PC-3 (cell line): ENCODE measurements at regions not wholly inside any gene's neighbourhood (a gene's known extent, or its start where the extent isn't known, plus 50 kb on each side); places are given as distances from the start of the nearest gene placed in this dataset.

Source experiments
- ATAC-seq: fragments of 200-7000 bp; cut with Tn5 transposase; 2 replicates; pipeline ENCODE4 v1.9.1; 2020; ENCODE audit warnings: mild to moderate bottlenecking, moderate library complexity
- BruUV-seq: library from RNA; stranded (reverse); fragments of 400-500 nt; replicated peaks from 2 replicates; lab custom pipeline; 2021; lab: Mats Ljungman, UMichigan
- CTCF ChIA-PET: fragments of 300-600 bp; sonication (Branson Sonifier 250); formaldehyde crosslinking; loops from one replicate; lab custom pipeline; 2022; ENCODE audit warnings: antibody characterized with exemption; lab: Charles Lee
- POLR2A ChIA-PET: fragments of 300-600 bp; sonication (Branson Sonifier 250); formaldehyde crosslinking; loops from one replicate; lab custom pipeline; 2022; ENCODE audit warnings: antibody characterized with exemption; ENCODE audit not compliant: unreplicated experiment; lab: Charles Lee
- DNase-seq: peaks from one replicate; pipeline ENCODE4 v3.0.0-alpha.2; 2015
- H2AFZ ChIP-seq: fragments of 300-600 bp; sonication (generic); 2 replicates; pipeline ENCODE4 v1.6.0; 2016; ENCODE audit warnings: antibody characterized with exemption, low read length
- H3F3A ChIP-seq: fragments of 300-600 bp; sonication (generic); one replicate; pipeline ENCODE4 v1.6.0; 2017; ENCODE audit warnings: antibody characterized with exemption, low read length, control low read depth, mild to moderate bottlenecking; ENCODE audit not compliant: unreplicated experiment
- H3K27ac ChIP-seq: fragments of 300-600 bp; sonication (generic); 2 replicates; pipeline ENCODE4 v1.5.1; 2016; ENCODE audit warnings: mild to moderate bottlenecking, low read length
- H3K27me3 ChIP-seq: fragments of 300-600 bp; sonication (generic); 2 replicates; pipeline ENCODE4 v1.6.1; 2016; ENCODE audit warnings: low read length, mixed read lengths
- H3K36me3 ChIP-seq: fragments of 300-600 bp; sonication (generic); 2 replicates; pipeline ENCODE4 v1.6.1; 2016; ENCODE audit warnings: low read depth, mixed run types, low read length, mixed read lengths
- H3K4me1 ChIP-seq: fragments of 300-600 bp; sonication (generic); 2 replicates; pipeline ENCODE4 v1.5.1; 2016; ENCODE audit warnings: low read length; ENCODE audit not compliant: insufficient read depth
- H3K4me2 ChIP-seq: fragments of 300-600 bp; sonication (generic); 2 replicates; pipeline ENCODE4 v1.6.0; 2016; ENCODE audit warnings: low read length
- H3K4me3 ChIP-seq: fragments of 300-600 bp; sonication (generic); 2 replicates; pipeline ENCODE4 v1.5.1; 2016; ENCODE audit warnings: mild to moderate bottlenecking, low read length, mixed read lengths
- H3K79me2 ChIP-seq: fragments of 300-600 bp; sonication (generic); 2 replicates; pipeline ENCODE4 v1.6.1; 2017; ENCODE audit warnings: low read length, mixed read lengths
- H3K9ac ChIP-seq: fragments of 300-600 bp; sonication (generic); 2 replicates; pipeline ENCODE4 v1.6.0; 2016; ENCODE audit warnings: mild to moderate bottlenecking, low read length
- H3K9me2 ChIP-seq: fragments of 300-600 bp; sonication (generic); replicated peaks from 2 replicates; pipeline ENCODE4 v1.6.1; 2016; ENCODE audit warnings: mixed run types, low read length, mixed read lengths
- H3K9me3 ChIP-seq: fragments of 300-600 bp; sonication (generic); 2 replicates; pipeline ENCODE4 v1.6.1; 2016; ENCODE audit warnings: low read length, mixed read lengths
- H4K20me1 ChIP-seq: fragments of 300-600 bp; sonication (generic); 2 replicates; pipeline ENCODE4 v1.6.1; 2016; ENCODE audit warnings: low read length, mixed read lengths
- CTCF ChIP-seq: fragments of 300-600 bp; sonication (generic); conservative IDR thresholded peaks from 2 replicates; pipeline ENCODE4 v1.5.1; 2017; ENCODE audit warnings: antibody characterized with exemption, low read depth, mild to moderate bottlenecking, low read length
- EZH2 ChIP-seq: fragments of 300-600 bp; sonication (generic); IDR thresholded peaks from one replicate; pipeline ENCODE4 v1.6.1; 2017; ENCODE audit warnings: antibody characterized with exemption, mild to moderate bottlenecking, low read length; ENCODE audit not compliant: unreplicated experiment
- EZH2phosphoT487 ChIP-seq: fragments of 300-600 bp; sonication (generic); IDR thresholded peaks from 2 replicates; pipeline ENCODE4 v1.6.1; 2018; ENCODE audit warnings: mild to moderate bottlenecking, antibody characterized with exemption, low read length, borderline replicate concordance
- intact Hi-C: fragments of 100-400 bp; cut with micrococcal nuclease; formaldehyde crosslinking; loops from 2 replicates; pipeline ENCODE4 v1.9.0; 2023

GRCh38 chr12:62162214-62162613 lies 98.0 kb upstream of the USP15 start:
- POLR2A ChIA-PET: no interaction called here
- Histone ChIP-seq H3K4me3 (no peak overlapping the region), H3K27ac (no peak overlapping the region), H3K9me2 (no peaks in the 10 kb centered on the region), H2AFZ (no peak overlapping the region), H4K20me1 (no peaks in the 10 kb centered on the region), H3K27me3 (peaks cover 24% of the 10 kb centered on the region), H3K36me3 (no peaks in the 10 kb centered on the region), H3K4me1 (no peaks in the 10 kb centered on the region), H3K4me2 (no peak overlapping the region), H3K79me2 (no peaks in the 10 kb centered on the region), H3K9ac (no peak overlapping the region), H3K9me3 (no peaks in the 10 kb centered on the region), H3F3A (no peaks in the 10 kb centered on the region)
- intact Hi-C loops: no loop called here
- BruUV-seq: no TSS peak
- TF ChIP-seq CTCF: no peak
- no peak for TF ChIP-seq EZH2
- no peak for TF ChIP-seq EZH2phosphoT487
- DNase-seq (no peak), ATAC-seq (no peak)
- CTCF ChIA-PET: no interaction called here

- Histone ChIP-seq H4K20me1 (no peaks in the 10 kb centered on the region), H3K4me2 (no peak overlapping the region), H3K79me2 (no peaks in the 10 kb centered on the region), H3K4me3 (no peak overlapping the region), H3K9me3 (no peaks in the 10 kb centered on the region), H3F3A (no peaks in the 10 kb centered on the region), H2AFZ (no peak overlapping the region), H3K27ac (no peak overlapping the region), H3K9me2 (no peaks in the 10 kb centered on the region), H3K9ac (no peak overlapping the region), H3K36me3 (no peaks in the 10 kb centered on the region), H3K4me1 (no peaks in the 10 kb centered on the region), H3K27me3 (peaks cover 25% of the 10 kb centered on the region)
- CTCF ChIA-PET: no interaction called here
- TF ChIP-seq EZH2 (no peak), CTCF (no peak), EZH2phosphoT487 (no peak)
- no TSS peak for BruUV-seq
- intact Hi-C loops: no loop called here
- DNase-seq (no peak), ATAC-seq (no peak)
- POLR2A ChIA-PET: no interaction called here
These were observed 96.8 kb upstream of the USP15 start for GRCh38 chr12:62163368-62163767.

GRCh38 chr12:62164036-62164435 lies 96.2 kb upstream of the USP15 start:
- no peak for TF ChIP-seq EZH2phosphoT487
- no peak for TF ChIP-seq CTCF
- TF ChIP-seq EZH2: no peak
- DNase-seq (no peak), ATAC-seq (no peak)
- intact Hi-C loops: no loop called here
- Histone ChIP-seq H3K27ac (no peak overlapping the region), H3K4me2 (no peak overlapping the region), H3F3A (no peaks in the 10 kb centered on the region), H3K79me2 (no peaks in the 10 kb centered on the region), H3K4me3 (no peak overlapping the region), H3K4me1 (no peaks in the 10 kb centered on the region), H3K9me3 (no peaks in the 10 kb centered on the region), H3K36me3 (no peaks in the 10 kb centered on the region), H2AFZ (no peak overlapping the region), H4K20me1 (no peaks in the 10 kb centered on the region), H3K9me2 (no peaks in the 10 kb centered on the region), H3K27me3 (peaks cover 23% of the 10 kb centered on the region), H3K9ac (no peak overlapping the region)
- CTCF ChIA-PET: no interaction called here
- POLR2A ChIA-PET: no interaction called here
- BruUV-seq: no TSS peak
